ENCODE measurements at regions not wholly inside any gene's neighbourhood (a gene's known extent, or its start where the extent isn't known, plus 50 kb on each side); places are given as distances from the start of the nearest gene placed in this dataset.

DNA sequence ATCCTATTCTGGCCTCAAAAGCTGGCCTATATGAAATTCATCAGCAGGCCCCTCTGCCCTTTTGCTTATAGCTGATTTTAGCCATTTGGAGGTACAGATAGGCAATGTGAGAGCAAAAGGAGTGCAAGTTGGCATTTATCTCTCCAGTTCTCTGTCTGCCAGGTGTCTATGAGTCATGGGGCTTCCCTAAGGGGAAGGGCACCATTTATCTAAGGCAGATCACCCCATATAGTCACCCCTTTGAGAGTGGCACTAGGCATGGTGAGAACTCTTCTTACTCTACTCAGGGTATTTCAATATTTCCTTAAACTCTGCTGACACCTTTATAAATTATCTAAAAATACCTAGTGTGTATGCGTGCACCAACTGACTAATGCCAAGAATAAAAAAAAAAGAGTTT, 314.7 kb upstream of the CDH6 start:
- Histone ChIP-seq H3K9me3 (ENCODE audit: low read depth, low read length) (peaks cover 2% of the 10 kb centered on the region), H2AFZ (ENCODE audit: low read length) (no peak overlapping the region), H4K20me1 (ENCODE audit: insufficient read depth, low read length) (no peaks in the 10 kb centered on the region)

DNA sequence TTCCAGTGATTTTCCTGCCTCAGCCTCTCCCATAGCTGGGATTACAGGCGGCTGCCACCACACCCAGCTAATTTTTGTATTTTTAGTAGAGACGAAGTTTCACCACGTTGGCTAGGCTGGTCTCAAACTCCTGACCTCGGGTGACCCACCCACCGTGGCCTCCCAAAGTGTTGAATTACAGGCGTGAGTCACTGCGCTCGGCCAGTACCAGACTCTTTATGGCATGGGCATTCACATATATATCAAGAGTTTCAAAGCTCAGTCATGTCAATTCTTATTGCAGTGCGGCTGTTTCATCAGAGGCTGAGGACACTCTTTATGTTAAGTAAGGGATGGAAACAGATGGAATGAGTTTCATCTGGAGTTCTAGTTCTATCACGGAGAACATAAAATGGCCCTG, 315.2 kb upstream of the CDH6 start:
- peaks cover 2% of the 10 kb centered on the region for H3K9me3 ChIP-seq (ENCODE audit: low read depth, low read length)
- H3K27ac ChIP-seq (ENCODE audit: low read depth, low read length) = no peak overlapping the region
- no peak for DNase-seq (ENCODE audit: insufficient read length, low spot score, missing footprints)
- no peaks in the 10 kb centered on the region for H3K4me1 ChIP-seq (ENCODE audit: insufficient read depth, low read length)
- TF ChIP-seq, protein P1, sequence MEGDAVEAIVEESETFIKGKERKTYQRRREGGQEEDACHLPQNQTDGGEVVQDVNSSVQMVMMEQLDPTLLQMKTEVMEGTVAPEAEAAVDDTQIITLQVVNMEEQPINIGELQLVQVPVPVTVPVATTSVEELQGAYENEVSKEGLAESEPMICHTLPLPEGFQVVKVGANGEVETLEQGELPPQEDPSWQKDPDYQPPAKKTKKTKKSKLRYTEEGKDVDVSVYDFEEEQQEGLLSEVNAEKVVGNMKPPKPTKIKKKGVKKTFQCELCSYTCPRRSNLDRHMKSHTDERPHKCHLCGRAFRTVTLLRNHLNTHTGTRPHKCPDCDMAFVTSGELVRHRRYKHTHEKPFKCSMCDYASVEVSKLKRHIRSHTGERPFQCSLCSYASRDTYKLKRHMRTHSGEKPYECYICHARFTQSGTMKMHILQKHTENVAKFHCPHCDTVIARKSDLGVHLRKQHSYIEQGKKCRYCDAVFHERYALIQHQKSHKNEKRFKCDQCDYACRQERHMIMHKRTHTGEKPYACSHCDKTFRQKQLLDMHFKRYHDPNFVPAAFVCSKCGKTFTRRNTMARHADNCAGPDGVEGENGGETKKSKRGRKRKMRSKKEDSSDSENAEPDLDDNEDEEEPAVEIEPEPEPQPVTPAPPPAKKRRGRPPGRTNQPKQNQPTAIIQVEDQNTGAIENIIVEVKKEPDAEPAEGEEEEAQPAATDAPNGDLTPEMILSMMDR (IDR thresholded peaks at IDR 0.05; ENCODE audit: extremely low read depth, low read depth, low read length) = no peak
- no peaks in the 10 kb centered on the region for H3K79me2 ChIP-seq (ENCODE audit: insufficient read depth, low read length)
- H3K27me3 ChIP-seq (ENCODE audit: insufficient read depth, low read length) = no peaks in the 10 kb centered on the region
- no peak overlapping the region for H3K4me2 ChIP-seq (ENCODE audit: insufficient read depth, low read length)
- H3K36me3 ChIP-seq (ENCODE audit: insufficient read depth, low read length) = no peaks in the 10 kb centered on the region
- H2AFZ ChIP-seq (ENCODE audit: low read length) = no peak overlapping the region
- H3K4me3 ChIP-seq (ENCODE audit: insufficient read depth, low read length) = no peak overlapping the region
- H4K20me1 ChIP-seq (ENCODE audit: insufficient read depth, low read length) = no peaks in the 10 kb centered on the region

More for the DNA sequence above, 314.7 kb upstream of the CDH6 start:
- no peak overlapping the region for H3K4me2 ChIP-seq (ENCODE audit: insufficient read depth, low read length)
- no peak overlapping the region for H3K27ac ChIP-seq (ENCODE audit: low read depth, low read length)
- no peaks in the 10 kb centered on the region for H3K79me2 ChIP-seq (ENCODE audit: insufficient read depth, low read length)
- no peak overlapping the region for H3K4me3 ChIP-seq (ENCODE audit: insufficient read depth, low read length)
- no peaks in the 10 kb centered on the region for H3K27me3 ChIP-seq (ENCODE audit: insufficient read depth, low read length)
- no peaks in the 10 kb centered on the region for H3K36me3 ChIP-seq (ENCODE audit: insufficient read depth, low read length)
- no peak for DNase-seq (ENCODE audit: insufficient read length, low spot score, missing footprints)
- TF ChIP-seq, protein P1 (IDR thresholded peaks at IDR 0.05; ENCODE audit: extremely low read depth, low read depth, low read length) = no peak
- no peaks in the 10 kb centered on the region for H3K4me1 ChIP-seq (ENCODE audit: insufficient read depth, low read length)

DNA sequence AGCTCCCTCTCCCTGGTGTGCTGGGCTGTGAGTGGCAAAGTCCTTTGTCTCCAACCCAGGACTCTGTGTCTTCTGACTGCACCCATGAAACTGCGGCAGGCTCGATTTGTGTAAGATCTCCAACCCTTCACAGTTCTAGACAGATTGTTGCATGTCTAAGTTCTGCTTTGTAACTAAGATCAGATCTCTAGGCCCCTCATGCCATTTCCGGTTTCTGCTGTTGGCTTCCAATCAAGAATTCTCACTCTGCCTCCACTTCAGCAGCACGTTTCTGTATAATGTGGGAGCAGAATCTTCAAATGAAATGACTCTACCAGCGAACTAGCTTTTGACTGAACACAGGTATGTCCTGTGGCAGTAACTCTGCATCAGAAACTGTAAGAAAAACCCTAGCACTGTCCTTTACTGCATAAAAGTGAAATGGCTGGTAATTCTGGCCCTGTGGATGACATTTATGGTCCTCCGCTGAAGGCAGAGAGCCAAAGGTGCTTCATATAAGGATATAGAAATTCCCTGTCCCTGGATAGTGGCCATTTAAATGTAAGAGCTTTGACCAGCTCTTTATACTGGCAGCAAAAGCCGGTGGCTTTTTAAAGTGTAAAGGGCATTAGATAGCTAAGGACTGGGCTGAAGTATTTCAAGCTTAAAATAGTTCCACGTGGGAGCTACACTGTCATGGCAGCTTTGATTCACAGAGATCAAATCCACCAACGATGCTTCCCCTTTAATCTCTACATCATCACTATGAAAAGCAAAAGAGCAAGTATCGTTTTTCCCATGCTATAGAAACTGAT, 319.0 kb upstream of the CDH6 start:
- no peaks in the 10 kb centered on the region for H3K79me2 ChIP-seq (ENCODE audit: insufficient read depth, low read length)
- H2AFZ ChIP-seq (ENCODE audit: low read length) = no peak overlapping the region
- no peaks in the 10 kb centered on the region for H3K4me1 ChIP-seq (ENCODE audit: insufficient read depth, low read length)
- H3K4me3 ChIP-seq (ENCODE audit: insufficient read depth, low read length) = no peak overlapping the region
- no peaks in the 10 kb centered on the region for H3K27me3 ChIP-seq (ENCODE audit: insufficient read depth, low read length)
- no peaks in the 10 kb centered on the region for H4K20me1 ChIP-seq (ENCODE audit: insufficient read depth, low read length)
- no peak overlapping the region for H3K4me2 ChIP-seq (ENCODE audit: insufficient read depth, low read length)
- H3K27ac ChIP-seq (ENCODE audit: low read depth, low read length) = no peak overlapping the region
- DNase-seq (ENCODE audit: insufficient read length, low spot score, missing footprints) = no peak
- peaks cover 5% of the 10 kb centered on the region for H3K9me3 ChIP-seq (ENCODE audit: low read depth, low read length)
- TF ChIP-seq, protein P1 (IDR thresholded peaks at IDR 0.05; ENCODE audit: extremely low read depth, low read depth, low read length) = no peak
- H3K36me3 ChIP-seq (ENCODE audit: insufficient read depth, low read length) = no peaks in the 10 kb centered on the region

DNA sequence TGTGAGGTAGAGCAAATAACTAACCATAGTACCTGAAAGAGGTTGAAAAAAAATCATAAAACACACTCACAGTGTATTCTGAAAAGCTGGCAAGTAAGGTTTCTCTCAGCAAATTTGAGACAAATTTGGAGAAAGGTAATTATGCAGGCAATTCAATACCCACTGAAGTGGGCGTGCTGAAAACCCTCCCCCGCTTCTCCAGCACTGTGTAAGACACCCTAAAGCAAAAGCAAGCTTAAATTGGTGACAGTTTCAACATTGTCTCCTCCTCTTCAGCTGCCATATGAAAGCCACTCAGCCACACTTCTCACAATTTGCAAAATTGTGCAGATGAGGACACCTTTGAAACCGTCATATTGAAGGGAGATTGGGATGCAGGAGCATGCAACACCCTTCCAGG, 322.3 kb upstream of the CDH6 start:
- H3K36me3 ChIP-seq (ENCODE audit: insufficient read depth, low read length) = no peaks in the 10 kb centered on the region
- no peak overlapping the region for H3K27ac ChIP-seq (ENCODE audit: low read depth, low read length)
- no peak for DNase-seq (ENCODE audit: insufficient read length, low spot score, missing footprints)
- no peak overlapping the region for H2AFZ ChIP-seq (ENCODE audit: low read length)
- H4K20me1 ChIP-seq (ENCODE audit: insufficient read depth, low read length) = no peaks in the 10 kb centered on the region
- no peaks in the 10 kb centered on the region for H3K4me1 ChIP-seq (ENCODE audit: insufficient read depth, low read length)
- no peaks in the 10 kb centered on the region for H3K27me3 ChIP-seq (ENCODE audit: insufficient read depth, low read length)
- peaks cover 5% of the 10 kb centered on the region for H3K9me3 ChIP-seq (ENCODE audit: low read depth, low read length)
- H3K79me2 ChIP-seq (ENCODE audit: insufficient read depth, low read length) = no peaks in the 10 kb centered on the region
- H3K4me3 ChIP-seq (ENCODE audit: insufficient read depth, low read length) = no peak overlapping the region
- TF ChIP-seq, protein P1 (IDR thresholded peaks at IDR 0.05; ENCODE audit: extremely low read depth, low read depth, low read length) = no peak
- H3K4me2 ChIP-seq (ENCODE audit: insufficient read depth, low read length) = no peak overlapping the region

All from osteoblast (primary cell).